Testis (tissue), 2 donors: ENCODE measurements at regions not wholly inside any gene's neighbourhood (a gene's known extent, or its start where the extent isn't known, plus 50 kb on each side); places are given as distances from the start of the nearest gene placed in this dataset.
"Not testable (repeated sequence)": the region's sequence is repeated elsewhere in the genome, so short reads cannot be mapped to it uniquely, and the experiment has no call there.

Source experiments
- DNase-seq: peaks from one replicate; pipeline ENCODE4 v3.0.0-alpha.2; 2019
- H3K27ac ChIP-seq, 2 donors: fragments of 200-600 bp; sonication (generic); one replicate each; pipeline ENCODE4 v1.5.1; 2019
- H3K27me3 ChIP-seq: fragments of 200-600 bp; sonication (generic); one replicate; pipeline ENCODE4 v1.5.1; 2019
- H3K36me3 ChIP-seq: fragments of 200-600 bp; sonication (generic); one replicate; pipeline ENCODE4 v1.5.1; 2017; ENCODE audit warnings: low read depth; ENCODE audit errors: missing control alignments
- H3K4me1 ChIP-seq: fragments of 200-600 bp; sonication (generic); one replicate; pipeline ENCODE4 v1.5.1; 2019
- H3K4me3 ChIP-seq, 2 donors: fragments of 200-600 bp; sonication (generic); one replicate each; pipeline ENCODE4 v1.5.1; 2017 to 2019
- H3K9me3 ChIP-seq: fragments of 200-600 bp; sonication (generic); one replicate; pipeline ENCODE4 v1.5.1; 2017
- CTCF ChIP-seq, 3 experiments: fragments of 450-650 bp in 2 of 3; fragments of 200-600 bp in 1 of 3; sonication (generic) in 1 of 3; IDR thresholded peaks; one replicate each; pipeline ENCODE4 v1.5.1; 2016 to 2019; ENCODE audit warnings: antibody characterized with exemption in 3 of 3, mild to moderate bottlenecking in 2 of 3, moderate library complexity in 1 of 3
- POLR2A ChIP-seq: fragments of 450-650 bp; IDR thresholded peaks from one replicate; pipeline ENCODE4 v1.6.1; 2017; ENCODE audit warnings: antibody characterized with exemption, mild to moderate bottlenecking, moderate library complexity
- WGBS, 2 donors: methylation state at CpG; one replicate each; pipeline ENCODE4 v1.1.5; 2018; 5-methylcytosine and 5-hydroxymethylcytosine counted together
- intact Hi-C: fragments of 100-400 bp; cut with DNase I; formaldehyde crosslinking; loops from one replicate; pipeline ENCODE4 v1.15.1; 2023; ENCODE audit warnings: low total_unique reads

DNA sequence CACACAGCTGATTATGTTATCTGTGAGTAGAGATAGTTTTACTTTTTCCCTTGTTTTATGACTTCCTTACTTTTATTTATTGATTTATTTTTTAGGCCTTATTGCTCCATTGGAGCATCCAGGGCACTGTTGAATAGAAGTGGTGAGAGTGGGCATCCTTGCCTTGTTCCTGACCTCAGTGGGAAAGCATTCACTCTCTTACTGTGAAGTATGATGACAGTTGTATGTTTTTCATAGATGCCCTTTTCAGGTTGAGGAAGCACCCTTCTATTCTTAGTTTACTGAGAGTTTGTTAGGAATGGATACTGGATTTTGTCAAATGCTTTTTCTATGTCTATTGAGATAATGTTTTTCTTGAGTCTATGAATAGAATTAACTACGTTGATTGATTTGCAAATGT lies 88.6 kb downstream of the XRCC2 start:
- TF ChIP-seq CTCF (IDR thresholded peaks at IDR 0.05) (no peak), POLR2A (no peak)
- Histone ChIP-seq H3K36me3 (no peaks in the 10 kb centered on the region), H3K4me1 (no peaks in the 10 kb centered on the region), H3K4me3 (no peak overlapping the region), H3K9me3 (no peaks in the 10 kb centered on the region), H3K27ac (no peak overlapping the region), H3K27me3 (no peaks in the 10 kb centered on the region)
- no peak for DNase-seq
- intact Hi-C loops = no loop called here
- 72 to 88% methylated on average over 1 of the region's 1 CpG for WGBS, 2 donors

GRCh38 chr7:152583006-152583405 lies 92.9 kb downstream of the XRCC2 start:
- no peaks in the 10 kb centered on the region for H3K4me1 ChIP-seq
- H3K9me3 ChIP-seq = no peaks in the 10 kb centered on the region
- no peak overlapping the region for H3K27ac ChIP-seq
- intact Hi-C loops = no loop called here
- DNase-seq = no peak
- H3K4me3 ChIP-seq = no peak overlapping the region
- WGBS, 2 donors = 67 to 97% methylated on average over 3 of the region's 3 CpGs
- no peak for TF ChIP-seq CTCF (IDR thresholded peaks at IDR 0.05)
- TF ChIP-seq POLR2A = no peak
- H3K27me3 ChIP-seq = no peaks in the 10 kb centered on the region
- H3K36me3 ChIP-seq = no peaks in the 10 kb centered on the region

GRCh38 chr7:152579070-152579469 lies 96.9 kb downstream of the XRCC2 start:
- WGBS, 2 donors = 88 to 90% methylated on average over 7 to 10 of the region's 10 CpGs

DNA sequence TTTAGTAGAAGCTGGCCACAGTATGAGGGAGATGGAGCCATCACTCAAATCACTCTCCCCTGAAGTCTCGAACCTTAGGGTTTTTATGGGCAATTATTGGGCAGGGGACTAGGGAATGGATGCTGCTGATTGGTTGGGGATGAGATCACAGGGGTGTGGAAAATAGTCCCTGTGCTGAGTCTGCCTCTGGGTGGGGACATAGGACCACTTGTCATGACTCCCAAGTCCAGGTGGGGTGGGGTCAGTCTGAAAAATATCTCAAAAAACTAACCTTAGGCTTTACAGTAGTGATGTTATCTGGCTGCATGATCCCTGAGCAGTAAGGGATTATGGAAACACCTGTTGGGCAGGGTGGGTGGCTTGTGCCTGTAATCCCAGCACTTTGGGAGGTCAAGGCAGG lies 98.6 kb downstream of the XRCC2 start:
- no peaks in the 10 kb centered on the region for H3K36me3 ChIP-seq
- no peak overlapping the region for H3K27ac ChIP-seq
- no peak overlapping the region for H3K4me3 ChIP-seq
- H3K9me3 ChIP-seq = no peaks in the 10 kb centered on the region
- H3K4me1 ChIP-seq = no peaks in the 10 kb centered on the region
- WGBS, 2 donors = 0 to 76% methylated on average over 1 of the region's 1 CpG
- no peaks in the 10 kb centered on the region for H3K27me3 ChIP-seq
- no peak for DNase-seq
- no peak for TF ChIP-seq POLR2A
- no peak for TF ChIP-seq CTCF (IDR thresholded peaks at IDR 0.05)
- intact Hi-C loops = no loop called here

More at GRCh38 chr7:152579070-152579469, 96.9 kb downstream of the XRCC2 start:
- Histone ChIP-seq H3K36me3 (no peaks in the 10 kb centered on the region), H3K9me3 (no peaks in the 10 kb centered on the region), H3K27me3 (no peaks in the 10 kb centered on the region), H3K4me1 (no peaks in the 10 kb centered on the region), H3K4me3 (no peak overlapping the region), H3K27ac (no peak overlapping the region)
- intact Hi-C loops = no loop called here
- TF ChIP-seq CTCF (IDR thresholded peaks at IDR 0.05) (no peak), POLR2A (no peak)
- no peak for DNase-seq

DNA sequence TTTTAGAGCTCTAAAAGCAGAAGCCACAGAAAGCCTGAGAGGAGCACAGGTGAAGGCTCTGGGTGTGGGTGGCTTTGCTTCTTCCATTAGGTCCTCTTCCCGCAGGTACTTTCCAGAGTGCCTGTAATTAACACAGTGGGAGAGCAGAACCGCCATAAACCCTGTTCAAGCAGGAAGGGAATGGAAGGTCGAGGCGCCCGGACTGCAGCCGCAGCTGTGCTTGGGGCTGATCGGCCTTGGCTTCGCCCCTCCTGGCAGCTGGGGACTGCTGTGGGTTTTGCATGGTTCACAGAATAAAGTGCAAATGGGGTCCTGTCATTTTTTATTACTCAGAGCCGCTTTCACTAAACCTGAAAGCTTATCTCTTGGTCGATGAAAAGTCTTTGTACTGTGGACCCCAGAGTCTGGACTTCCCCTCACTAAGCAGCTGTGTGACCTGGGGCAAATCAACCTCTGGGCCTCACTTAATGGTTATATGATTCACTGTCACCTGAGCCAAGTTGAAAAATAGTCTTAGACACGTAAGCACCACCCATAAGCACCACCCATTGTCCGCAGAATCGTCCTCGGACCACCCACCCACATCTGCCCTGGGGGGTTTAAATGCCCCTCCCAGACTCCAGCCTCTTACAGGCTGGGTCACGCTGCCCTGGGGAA lies 100.9 kb downstream of the XRCC2 start:
- H3K4me1 ChIP-seq = no peaks in the 10 kb centered on the region
- no peaks in the 10 kb centered on the region for H3K36me3 ChIP-seq
- no peak for DNase-seq
- no peaks in the 10 kb centered on the region for H3K9me3 ChIP-seq
- TF ChIP-seq CTCF (IDR thresholded peaks at IDR 0.05) (no peak), POLR2A (no peak)
- intact Hi-C loops = no loop called here
- H3K4me3 ChIP-seq = no peak overlapping the region
- no peaks in the 10 kb centered on the region for H3K27me3 ChIP-seq
- no peak overlapping the region for H3K27ac ChIP-seq
- WGBS, 2 donors = 47 to 63% methylated on average over 13 to 15 of the region's 15 CpGs

DNA sequence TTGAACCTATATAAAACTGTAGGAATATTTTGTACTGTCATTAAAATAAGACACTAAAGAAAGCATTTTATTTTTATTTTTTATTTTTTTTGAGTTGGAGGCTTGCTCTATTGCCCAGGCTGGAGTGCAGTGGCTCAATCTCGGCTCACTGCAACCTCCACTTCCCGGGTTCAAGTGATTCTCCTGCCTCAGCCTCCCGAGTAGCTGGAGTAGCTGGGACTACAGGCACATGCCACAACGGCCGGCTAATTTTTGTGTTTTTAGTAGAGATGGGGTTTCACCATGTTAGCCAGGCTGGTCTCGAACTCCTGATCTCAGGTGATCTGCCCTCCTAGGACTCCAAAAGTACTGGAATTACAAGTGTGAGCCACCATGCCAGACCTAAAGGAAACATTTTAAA lies 102.8 kb downstream of the XRCC2 start:
- H3K9me3 ChIP-seq, H3K27me3 ChIP-seq, DNase-seq, H3K36me3 ChIP-seq, H3K4me1 ChIP-seq, intact Hi-C loops, H3K27ac ChIP-seq, H3K4me3 ChIP-seq: not testable (repeated sequence)
- WGBS, 2 donors = 93 to 94% methylated on average over 6 of the region's 6 CpGs
